ENCODE measurements at regions not wholly inside any gene's neighbourhood (a gene's known extent, or its start where the extent isn't known, plus 50 kb on each side); places are given as distances from the start of the nearest gene placed in this dataset.
"Not testable (repeated sequence)": the region's sequence is repeated elsewhere in the genome, so short reads cannot be mapped to it uniquely, and the experiment has no call there.

DNA sequence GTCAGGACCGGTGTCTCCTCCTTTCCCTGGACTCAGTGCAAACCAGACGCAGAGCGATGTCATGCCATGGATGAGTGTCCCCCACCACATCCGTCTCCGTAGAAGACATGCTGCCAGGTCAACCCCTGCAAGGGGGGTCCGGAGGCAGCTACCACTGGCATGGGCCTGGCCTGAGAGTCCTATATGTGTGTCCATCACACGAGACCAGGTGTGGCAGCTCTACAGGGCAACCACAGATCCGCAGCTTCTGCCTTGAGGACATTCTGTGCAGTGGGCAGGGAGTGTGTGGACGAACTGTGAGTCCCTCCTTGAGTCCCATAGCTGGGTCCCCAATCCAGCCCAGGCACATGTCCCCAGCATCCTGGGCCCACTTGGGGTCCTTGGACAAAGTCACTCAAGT, 133.6 kb downstream of the TNFRSF13B start:
- H3K36me3 Mint-ChIP-seq (ENCODE audit: unreplicated experiment); H3K27ac Mint-ChIP-seq (ENCODE audit: unreplicated experiment); H3K4me3 Mint-ChIP-seq (ENCODE audit: unreplicated experiment); H3K4me1 Mint-ChIP-seq (ENCODE audit: low read depth, unreplicated experiment); H3K9me3 Mint-ChIP-seq (ENCODE audit: unreplicated experiment); H3K27me3 Mint-ChIP-seq (ENCODE audit: unreplicated experiment); DNase-seq: not testable (repeated sequence)

DNA sequence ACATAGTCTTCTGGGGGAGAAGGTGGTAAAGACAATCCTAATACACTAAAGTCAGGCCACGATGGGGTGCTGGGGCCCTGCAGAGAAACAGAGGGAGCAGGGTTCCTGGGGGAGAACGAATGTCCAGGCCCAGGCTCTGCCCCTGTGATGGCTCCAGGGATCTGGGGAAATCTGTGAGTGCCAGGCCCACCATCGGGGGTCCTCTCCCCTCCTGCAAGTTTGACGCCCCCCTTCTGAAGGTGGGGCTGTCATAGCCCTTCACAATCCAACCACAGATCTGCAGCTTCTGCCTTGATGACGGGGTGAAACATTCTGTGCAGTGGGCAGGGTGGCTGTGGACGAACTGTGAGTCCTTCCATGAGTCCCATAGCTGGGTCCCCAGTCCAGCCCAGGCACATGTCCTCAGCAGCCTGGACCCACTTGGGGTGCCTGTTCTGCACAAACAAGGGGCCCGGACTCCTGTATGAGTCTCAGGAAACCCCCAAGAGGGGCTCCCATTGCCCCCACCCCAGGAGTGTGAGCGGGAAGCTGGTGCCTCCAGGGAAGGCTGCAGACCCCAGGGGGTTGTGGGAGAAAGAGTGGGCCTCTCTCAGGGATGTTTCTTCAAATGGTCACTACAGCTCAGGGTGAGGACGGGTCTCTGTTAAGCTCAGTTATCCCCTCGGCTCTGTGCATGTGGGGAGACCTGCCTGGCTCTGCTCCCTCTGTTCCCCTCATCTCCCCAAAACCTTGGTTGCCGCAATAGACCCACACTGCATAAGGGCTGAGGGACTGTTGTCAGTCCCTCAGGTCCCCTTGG, 134.3 kb downstream of the TNFRSF13B start:
- H3K4me3 Mint-ChIP-seq (ENCODE audit: unreplicated experiment); DNase-seq; H3K36me3 Mint-ChIP-seq (ENCODE audit: unreplicated experiment); H3K4me1 Mint-ChIP-seq (ENCODE audit: low read depth, unreplicated experiment); H3K27me3 Mint-ChIP-seq (ENCODE audit: unreplicated experiment); H3K9me3 Mint-ChIP-seq (ENCODE audit: unreplicated experiment); H3K27ac Mint-ChIP-seq (ENCODE audit: unreplicated experiment): not testable (repeated sequence)

DNA sequence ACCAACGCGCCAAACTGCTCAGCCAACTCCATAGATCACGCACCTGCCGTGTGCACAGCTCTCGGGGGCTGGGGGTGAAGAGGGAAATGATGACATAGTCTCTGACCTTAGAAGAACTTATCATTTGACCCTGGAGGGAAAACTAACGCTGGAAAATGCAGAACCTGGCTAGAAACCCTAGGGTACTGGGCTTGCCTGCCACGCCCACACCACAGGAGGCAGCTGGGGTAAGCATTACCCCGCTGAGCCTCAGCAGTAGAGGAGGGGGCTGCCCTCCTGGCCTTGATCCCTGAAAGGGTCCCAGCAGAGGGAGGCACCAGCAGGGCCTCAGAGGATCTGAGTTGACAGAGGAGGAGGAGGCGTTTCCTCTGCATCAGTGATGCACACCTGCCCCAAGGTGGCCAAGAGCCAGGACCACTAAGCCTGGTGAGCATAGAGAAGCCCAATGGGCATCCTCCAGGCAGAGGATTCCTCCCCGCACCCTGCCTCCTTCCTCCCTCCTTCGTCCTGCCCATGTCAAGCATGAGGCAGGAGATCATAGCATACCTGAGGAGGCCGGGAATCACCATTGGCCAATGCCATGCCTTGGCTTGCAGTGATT, 135.5 kb downstream of the TNFRSF13B start:
- H3K27me3 Mint-ChIP-seq (ENCODE audit: unreplicated experiment); DNase-seq; H3K4me3 Mint-ChIP-seq (ENCODE audit: unreplicated experiment); H3K36me3 Mint-ChIP-seq (ENCODE audit: unreplicated experiment); H3K9me3 Mint-ChIP-seq (ENCODE audit: unreplicated experiment); H3K4me1 Mint-ChIP-seq (ENCODE audit: low read depth, unreplicated experiment); H3K27ac Mint-ChIP-seq (ENCODE audit: unreplicated experiment): not testable (repeated sequence)

DNA sequence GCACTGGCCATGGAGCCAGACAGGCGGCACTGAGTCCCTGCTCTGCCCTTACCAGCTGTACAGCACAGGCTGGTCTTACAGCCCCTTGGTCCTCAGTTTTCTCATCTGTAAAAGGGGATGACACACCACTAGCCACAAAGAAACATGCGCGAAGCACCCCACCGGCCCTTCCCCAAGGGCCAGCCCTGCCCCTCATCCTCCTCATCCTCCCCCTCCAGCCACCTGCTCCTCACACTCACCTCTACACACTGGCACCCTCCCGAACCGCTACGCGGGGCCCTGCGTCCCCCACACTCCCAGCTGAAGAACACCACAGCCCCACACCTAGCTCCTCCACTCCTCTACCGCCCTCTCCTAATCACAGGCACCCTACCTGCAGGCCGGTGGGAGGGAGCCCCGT, 138.4 kb downstream of the TNFRSF13B start:
- H3K9me3 Mint-ChIP-seq (ENCODE audit: unreplicated experiment); DNase-seq; H3K36me3 Mint-ChIP-seq (ENCODE audit: unreplicated experiment); H3K27me3 Mint-ChIP-seq (ENCODE audit: unreplicated experiment); H3K4me1 Mint-ChIP-seq (ENCODE audit: low read depth, unreplicated experiment); H3K27ac Mint-ChIP-seq (ENCODE audit: unreplicated experiment); H3K4me3 Mint-ChIP-seq (ENCODE audit: unreplicated experiment): not testable (repeated sequence)

DNA sequence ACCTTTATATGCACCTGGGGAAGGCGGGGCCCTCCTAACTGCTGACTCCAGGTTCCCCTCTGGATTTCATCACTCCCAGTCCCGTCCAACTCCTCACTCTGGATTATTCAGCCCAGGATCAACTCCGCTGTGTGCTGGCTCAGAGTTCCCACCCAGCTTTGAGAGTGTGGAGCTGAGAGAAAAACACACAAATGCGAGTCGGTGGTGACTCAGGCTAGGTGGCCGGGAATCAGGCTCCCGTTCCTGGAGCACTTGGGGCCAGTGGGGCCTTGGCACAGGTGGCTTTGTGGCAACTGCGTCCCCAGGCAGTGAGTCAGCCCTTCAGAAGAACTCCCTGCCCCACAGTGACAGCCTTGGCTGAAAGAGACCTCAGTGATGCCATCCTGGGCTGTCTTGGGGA, 139.1 kb downstream of the TNFRSF13B start:
- H3K4me3 Mint-ChIP-seq (ENCODE audit: unreplicated experiment); DNase-seq; H3K9me3 Mint-ChIP-seq (ENCODE audit: unreplicated experiment); H3K36me3 Mint-ChIP-seq (ENCODE audit: unreplicated experiment); H3K27me3 Mint-ChIP-seq (ENCODE audit: unreplicated experiment); H3K27ac Mint-ChIP-seq (ENCODE audit: unreplicated experiment); H3K4me1 Mint-ChIP-seq (ENCODE audit: low read depth, unreplicated experiment): not testable (repeated sequence)

DNA sequence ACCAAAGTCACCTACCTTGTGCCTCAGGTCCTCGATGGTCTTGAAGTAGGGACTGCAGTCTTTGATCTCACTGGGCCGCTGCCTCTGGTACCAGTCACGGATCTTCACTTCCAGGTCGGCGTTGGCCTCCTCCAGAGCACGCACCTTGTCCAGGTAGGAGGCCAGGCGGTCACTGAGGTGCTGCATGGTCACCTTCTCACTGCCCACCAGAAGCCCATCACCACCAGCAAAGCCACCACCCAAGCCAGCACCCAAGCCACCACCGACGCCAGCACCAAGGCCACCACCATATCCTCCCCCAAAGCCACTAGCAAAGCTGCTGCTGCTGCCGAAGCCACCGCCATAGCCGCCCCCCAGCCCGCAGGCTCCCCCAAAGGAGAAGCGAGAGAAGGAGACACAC, 139.7 kb downstream of the TNFRSF13B start:
- H3K36me3 Mint-ChIP-seq (ENCODE audit: unreplicated experiment); H3K4me1 Mint-ChIP-seq (ENCODE audit: low read depth, unreplicated experiment): not testable (repeated sequence)

DNA sequence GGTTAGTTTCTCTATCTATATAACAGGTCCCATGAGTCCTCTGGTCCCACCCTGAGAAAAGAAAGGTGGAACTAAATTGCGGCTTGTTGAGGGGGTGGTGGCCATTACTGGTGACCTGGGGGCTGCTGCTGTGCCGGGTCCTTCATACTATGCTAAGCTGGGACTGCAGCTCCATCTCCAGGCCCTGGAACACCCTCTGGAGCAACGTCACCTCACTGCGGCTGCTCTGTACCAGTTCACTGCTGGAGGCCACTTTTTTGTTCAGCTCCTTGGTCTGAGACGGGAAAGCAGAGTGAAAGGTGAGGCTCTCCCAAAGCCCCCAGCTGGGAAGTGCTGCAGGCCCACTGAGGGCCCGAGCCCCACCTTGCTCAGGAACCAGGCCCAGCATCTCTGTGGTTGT, 140.7 kb downstream of the CCDC144A start:
- H3K36me3 Mint-ChIP-seq (ENCODE audit: unreplicated experiment); H3K4me3 Mint-ChIP-seq (ENCODE audit: unreplicated experiment); H3K27ac Mint-ChIP-seq (ENCODE audit: unreplicated experiment); H3K27me3 Mint-ChIP-seq (ENCODE audit: unreplicated experiment); H3K9me3 Mint-ChIP-seq (ENCODE audit: unreplicated experiment); H3K4me1 Mint-ChIP-seq (ENCODE audit: low read depth, unreplicated experiment); DNase-seq: not testable (repeated sequence)

More for the DNA sequence above, 139.7 kb downstream of the TNFRSF13B start:
- H3K9me3 Mint-ChIP-seq (ENCODE audit: unreplicated experiment); DNase-seq; H3K27ac Mint-ChIP-seq (ENCODE audit: unreplicated experiment); H3K27me3 Mint-ChIP-seq (ENCODE audit: unreplicated experiment); H3K4me3 Mint-ChIP-seq (ENCODE audit: unreplicated experiment): not testable (repeated sequence)

DNA sequence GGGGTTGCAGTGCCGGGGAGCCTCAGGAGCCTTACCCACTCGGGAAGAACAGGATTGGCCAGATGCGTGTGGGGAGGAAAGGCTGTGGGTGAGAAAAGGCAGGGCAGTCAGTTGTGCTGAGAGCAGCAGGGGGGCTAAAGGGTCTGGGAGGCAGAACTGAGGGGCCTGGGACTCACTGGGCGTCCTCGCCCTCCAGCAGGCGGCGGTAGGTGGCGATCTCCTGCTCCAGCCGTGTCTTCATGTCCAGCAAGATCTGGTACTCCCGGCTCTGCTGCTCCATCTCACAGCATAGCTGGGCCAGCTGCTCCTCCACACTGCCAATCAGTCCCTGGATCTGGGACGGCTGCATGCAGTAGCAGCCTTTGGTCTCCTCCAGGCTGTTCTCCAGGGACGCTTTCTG, 140.2 kb downstream of the CCDC144A start:
- H3K9me3 Mint-ChIP-seq (ENCODE audit: unreplicated experiment); H3K27me3 Mint-ChIP-seq (ENCODE audit: unreplicated experiment); H3K4me3 Mint-ChIP-seq (ENCODE audit: unreplicated experiment); H3K4me1 Mint-ChIP-seq (ENCODE audit: low read depth, unreplicated experiment); H3K36me3 Mint-ChIP-seq (ENCODE audit: unreplicated experiment); H3K27ac Mint-ChIP-seq (ENCODE audit: unreplicated experiment): not testable (repeated sequence)
- DNase-seq: peak; percentile 28

Data from glutamatergic neuron (in vitro differentiated cells).